ENCODE measurements at regions not wholly inside any gene's neighbourhood (a gene's known extent, or its start where the extent isn't known, plus 50 kb on each side); places are given as distances from the start of the nearest gene placed in this dataset.

GRCh38 chr16:26542198-26542597 is 524.5 kb upstream of the C16orf82 start:
- no peaks in the 10 kb centered on the region for H3K27me3 Mint-ChIP-seq (ENCODE audit: low read depth)
- no peak for ATAC-seq
- H3K4me1 Mint-ChIP-seq: no peaks in the 10 kb centered on the region
- H3K27ac Mint-ChIP-seq: no peak overlapping the region
- CTCF ChIA-PET: no interaction called here
- H3K4me3 Mint-ChIP-seq: no peak overlapping the region
- POLR2A ChIA-PET: no interaction called here
- H3K36me3 Mint-ChIP-seq: no peaks in the 10 kb centered on the region
- no peak for DNase-seq (ENCODE audit: low spot score)
- no peaks in the 10 kb centered on the region; the same call in 1 of the 2 replicates for H3K9me3 Mint-ChIP-seq
- TF ChIP-seq GTF2I (CRISPR knock-in tag; conservative IDR thresholded peaks at IDR 0.05) (no peak), ATF2 (CRISPR knock-in tag; IDR thresholded peaks at IDR 0.05; ENCODE audit: borderline replicate concordance, low read depth) (no peak), NFATC4 (CRISPR knock-in tag; IDR thresholded peaks at IDR 0.05) (no peak), E2F4 (CRISPR knock-in tag; IDR thresholded peaks at IDR 0.05; ENCODE audit: borderline replicate concordance, low read depth) (no peak)

GRCh38 chr16:26546573-26546972 is 520.2 kb upstream of the C16orf82 start:
- POLR2A ChIA-PET: no interaction called here
- Mint-ChIP-seq H3K36me3 (no peaks in the 10 kb centered on the region), H3K4me1 (peaks cover 14% of the 10 kb centered on the region), H3K9me3 (no peaks in the 10 kb centered on the region), H3K27me3 (ENCODE audit: low read depth) (peaks cover 2% of the 10 kb centered on the region; the same call in 1 of the 2 replicates), H3K4me3 (no peak overlapping the region), H3K27ac (no peak overlapping the region)
- TF ChIP-seq HMGA2 (CRISPR knock-in tag; IDR thresholded peaks at IDR 0.05): no peak
- no peak for TF ChIP-seq MXD4 (CRISPR knock-in tag; IDR thresholded peaks at IDR 0.05; ENCODE audit: borderline replicate concordance)
- no peak for TF ChIP-seq USF2 (CRISPR knock-in tag; IDR thresholded peaks at IDR 0.05)
- no peak for TF ChIP-seq ZNF121 (CRISPR knock-in tag; IDR thresholded peaks at IDR 0.05)
- TF ChIP-seq PRRX2 (CRISPR knock-in tag; IDR thresholded peaks at IDR 0.05): no peak
- TF ChIP-seq OVOL2 (CRISPR knock-in tag; IDR thresholded peaks at IDR 0.05; ENCODE audit: borderline replicate concordance): no peak
- TF ChIP-seq ZNF512 (CRISPR knock-in tag; IDR thresholded peaks at IDR 0.05; ENCODE audit: borderline replicate concordance): no peak
- TF ChIP-seq ZNF138 (CRISPR knock-in tag; conservative IDR thresholded peaks at IDR 0.05): no peak
- no peak for TF ChIP-seq CDX4 (CRISPR knock-in tag; IDR thresholded peaks at IDR 0.05; ENCODE audit: borderline replicate concordance)
- no peak for TF ChIP-seq ZNF416 (CRISPR knock-in tag; IDR thresholded peaks at IDR 0.05)
- TF ChIP-seq NR1H2 (CRISPR knock-in tag; IDR thresholded peaks at IDR 0.05): no peak
- no peak for TF ChIP-seq MYBL2 (CRISPR knock-in tag; IDR thresholded peaks at IDR 0.05)
- no peak for TF ChIP-seq CREB1 (CRISPR knock-in tag; IDR thresholded peaks at IDR 0.05)
- TF ChIP-seq GRHL2 (CRISPR knock-in tag; IDR thresholded peaks at IDR 0.05; ENCODE audit: insufficient replicate concordance, severe bottlenecking): no peak
- DNase-seq (ENCODE audit: low spot score) (no peak), ATAC-seq (no peak)
- CTCF ChIA-PET: no interaction called here

- H3K4me3 Mint-ChIP-seq: no peak overlapping the region
- CTCF ChIA-PET: no interaction called here
- DNase-seq (ENCODE audit: low spot score): no peak
- POLR2A ChIA-PET: no interaction called here
- no peaks in the 10 kb centered on the region for H3K36me3 Mint-ChIP-seq
- H3K9me3 Mint-ChIP-seq: no peaks in the 10 kb centered on the region
- no peak overlapping the region for H3K27ac Mint-ChIP-seq
- peaks cover 18% of the 10 kb centered on the region for H3K4me1 Mint-ChIP-seq
- ATAC-seq: no peak
- H3K27me3 Mint-ChIP-seq (ENCODE audit: low read depth): peaks cover 2% of the 10 kb centered on the region; the same call in 1 of the 2 replicates
- TF ChIP-seq ZBTB21 (CRISPR knock-in tag; IDR thresholded peaks at IDR 0.05; ENCODE audit: borderline replicate concordance) (no peak), ATF3 (CRISPR knock-in tag; conservative IDR thresholded peaks at IDR 0.05) (no peak), HMGA2 (CRISPR knock-in tag; IDR thresholded peaks at IDR 0.05) (no peak), CREB1 (CRISPR knock-in tag; IDR thresholded peaks at IDR 0.05) (no peak), IRF1 (CRISPR knock-in tag; IDR thresholded peaks at IDR 0.05) (no peak), ESRRA (CRISPR knock-in tag; IDR thresholded peaks at IDR 0.05; ENCODE audit: borderline replicate concordance) (no peak), MLX (CRISPR knock-in tag; IDR thresholded peaks at IDR 0.05) (no peak), NR2C2 (CRISPR knock-in tag; IDR thresholded peaks at IDR 0.05) (no peak), ZNF423 (CRISPR knock-in tag; IDR thresholded peaks at IDR 0.05) (no peak), RORB (CRISPR knock-in tag; IDR thresholded peaks at IDR 0.05) (no peak), PRRX2 (CRISPR knock-in tag; IDR thresholded peaks at IDR 0.05) (no peak), ZNF263 (CRISPR knock-in tag; IDR thresholded peaks at IDR 0.05; ENCODE audit: low read depth) (no peak)
Observed at GRCh38 chr16:26547681-26548080, 519.0 kb upstream of the C16orf82 start.
